RWPE1 (cell line): ENCODE measurements at regions not wholly inside any gene's neighbourhood (a gene's known extent, or its start where the extent isn't known, plus 50 kb on each side); places are given as distances from the start of the nearest gene placed in this dataset.
A peak's percentile ranks its signal among the peaks of the same experiment; 100 is the strongest.
"Not testable (repeated sequence)": the region's sequence is repeated elsewhere in the genome, so short reads cannot be mapped to it uniquely, and the experiment has no call there.

Experiments
- CTCF ChIA-PET: fragments of 350-600 bp; sonication (Branson Sonifier 250); formaldehyde crosslinking; extraction: SDS; loops from one replicate; lab custom pipeline; 2021; lab: Yijun Ruan, JAX
- POLR2A ChIA-PET: fragments of 400-600 bp; formaldehyde crosslinking; extraction: SDS; loops from one replicate; lab custom pipeline; 2020; ENCODE audit warnings: antibody characterized with exemption; ENCODE audit not compliant: low non-redundant PET; lab: Yijun Ruan, JAX
- DNase-seq: peaks from one replicate; pipeline ENCODE4 v3.0.0; 2012; ENCODE audit warnings: low spot score
- H3K27ac ChIP-seq: fragments of 450-650 bp; 2 replicates; pipeline ENCODE4 v1.5.1; 2017
- TF ChIP-seq, protein P1 (sequence below): fragments of 450-650 bp; conservative IDR thresholded peaks from 2 replicates; pipeline ENCODE4 v1.5.1; 2017; ENCODE audit warnings: low read depth, mild to moderate bottlenecking

DNA sequence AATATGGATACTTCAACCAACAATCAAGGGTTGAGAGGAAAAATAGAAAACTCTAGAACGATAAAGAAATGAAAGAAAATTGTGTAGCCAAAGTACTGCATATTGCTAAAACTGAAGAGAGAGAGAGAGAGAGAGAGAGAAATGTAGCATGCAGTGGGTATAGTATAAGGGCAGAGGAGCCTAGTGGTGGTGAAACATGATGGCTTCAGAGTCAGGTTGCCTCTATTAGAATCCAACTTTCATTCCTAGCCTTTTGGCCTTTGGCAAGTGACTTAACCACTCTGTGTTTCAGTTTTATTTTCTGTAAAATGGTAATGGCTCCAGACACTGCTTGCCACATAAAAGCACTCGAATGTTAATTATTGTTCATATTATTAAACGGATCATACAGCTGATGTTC lies 71.2 kb upstream of the NAF1 start:
- CTCF ChIA-PET, result interaction anchor here (0.7 kb wide), 1 partner anchor 19 kb away, joined by 3 read pairs; no protein-coding TSS in a partner anchor
- DNase-seq, result no peak
- H3K27ac ChIP-seq, result no peak overlapping the region
- TF ChIP-seq, protein P1, sequence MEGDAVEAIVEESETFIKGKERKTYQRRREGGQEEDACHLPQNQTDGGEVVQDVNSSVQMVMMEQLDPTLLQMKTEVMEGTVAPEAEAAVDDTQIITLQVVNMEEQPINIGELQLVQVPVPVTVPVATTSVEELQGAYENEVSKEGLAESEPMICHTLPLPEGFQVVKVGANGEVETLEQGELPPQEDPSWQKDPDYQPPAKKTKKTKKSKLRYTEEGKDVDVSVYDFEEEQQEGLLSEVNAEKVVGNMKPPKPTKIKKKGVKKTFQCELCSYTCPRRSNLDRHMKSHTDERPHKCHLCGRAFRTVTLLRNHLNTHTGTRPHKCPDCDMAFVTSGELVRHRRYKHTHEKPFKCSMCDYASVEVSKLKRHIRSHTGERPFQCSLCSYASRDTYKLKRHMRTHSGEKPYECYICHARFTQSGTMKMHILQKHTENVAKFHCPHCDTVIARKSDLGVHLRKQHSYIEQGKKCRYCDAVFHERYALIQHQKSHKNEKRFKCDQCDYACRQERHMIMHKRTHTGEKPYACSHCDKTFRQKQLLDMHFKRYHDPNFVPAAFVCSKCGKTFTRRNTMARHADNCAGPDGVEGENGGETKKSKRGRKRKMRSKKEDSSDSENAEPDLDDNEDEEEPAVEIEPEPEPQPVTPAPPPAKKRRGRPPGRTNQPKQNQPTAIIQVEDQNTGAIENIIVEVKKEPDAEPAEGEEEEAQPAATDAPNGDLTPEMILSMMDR, result no peak
- POLR2A ChIA-PET, result no interaction called here

DNA sequence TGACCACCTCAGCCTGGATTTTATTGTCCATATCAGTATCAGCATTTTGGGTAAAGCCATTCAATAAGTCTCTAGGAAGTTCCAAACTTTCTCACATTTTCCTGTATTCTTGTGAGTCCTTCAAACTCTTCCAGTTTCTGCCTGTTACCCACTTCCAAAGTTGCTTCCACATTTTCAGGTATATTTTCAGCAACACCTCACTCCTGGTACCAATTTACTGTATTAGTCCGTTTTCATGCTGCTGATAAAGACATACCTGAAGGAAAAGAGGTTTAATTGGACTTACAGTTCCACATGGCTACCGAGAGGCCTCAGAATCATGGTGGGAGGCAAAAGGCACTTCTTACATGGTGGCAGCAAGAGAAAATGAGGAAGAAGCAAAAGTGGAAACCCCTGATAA lies 69.7 kb upstream of the NAF1 start:
- DNase-seq, H3K27ac ChIP-seq, CTCF ChIA-PET, POLR2A ChIA-PET: not testable (repeated sequence)

DNA sequence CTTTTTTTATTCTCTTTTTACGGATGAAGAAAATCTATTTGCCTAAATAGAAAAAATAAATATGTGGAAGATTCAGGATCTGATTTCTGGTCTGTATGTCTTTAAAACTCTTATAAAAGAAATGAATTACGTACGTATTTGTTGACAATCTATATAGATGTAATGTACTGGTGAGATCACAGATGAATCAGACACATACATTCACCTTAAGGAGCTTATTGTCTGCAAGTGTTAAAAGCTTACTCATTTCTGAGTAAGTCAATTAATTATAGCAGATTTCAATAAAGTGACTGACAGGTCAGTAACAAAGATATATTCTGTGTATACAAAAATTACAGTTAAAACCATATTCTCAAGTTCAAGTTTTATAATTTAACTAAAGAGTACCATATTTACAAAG lies 66.6 kb upstream of the NAF1 start:
- peak; percentile 5 for DNase-seq
- no peak overlapping the region for H3K27ac ChIP-seq
- CTCF ChIA-PET, result interaction anchor here (0.7 kb wide), 1 partner anchor 76 kb away, joined by 3 read pairs; no protein-coding TSS in a partner anchor
- TF ChIP-seq, protein P1, result no peak
- POLR2A ChIA-PET, result no interaction called here

- TF ChIP-seq, protein P1, result no peak
- CTCF ChIA-PET, result no interaction called here
- POLR2A ChIA-PET, result no interaction called here
- no peak for DNase-seq
- no peak overlapping the region for H3K27ac ChIP-seq
These were observed 62.0 kb upstream of the NAF1 start for GRCh38 chr4:163228648-163229047.

GRCh38 chr4:163221467-163221866 lies 54.8 kb upstream of the NAF1 start:
- ChIA-PET CTCF (no interaction called here), POLR2A (no interaction called here)
- H3K27ac ChIP-seq, result no peak overlapping the region
- TF ChIP-seq, protein P1, result no peak
- no peak for DNase-seq

GRCh38 chr4:163217505-163217904 lies 50.8 kb upstream of the NAF1 start:
- no peak for DNase-seq
- ChIA-PET CTCF (no interaction called here), POLR2A (no interaction called here)
- no peak overlapping the region for H3K27ac ChIP-seq
- TF ChIP-seq, protein P1, result no peak
